ENCODE measurements at regions not wholly inside any gene's neighbourhood (a gene's known extent, or its start where the extent isn't known, plus 50 kb on each side); places are given as distances from the start of the nearest gene placed in this dataset.

GRCh38 chr4:13130848-13131247 is 353.3 kb downstream of the RAB28 start:
- Histone ChIP-seq H3K27ac (ENCODE audit: low read depth in 2 of 2, low read length in 1 of 2) (no peak overlapping the region), H3K36me3 (replicated peaks in 1 of 2; ENCODE audit: control insufficient read depth in 1 of 2, insufficient read depth in 2 of 2, low read length in 1 of 2) (no peaks in the 10 kb centered on the region), H4K20me1 (ENCODE audit: insufficient read depth) (no peaks in the 10 kb centered on the region), H3F3A (replicated peaks; ENCODE audit: insufficient read depth) (no peaks in the 10 kb centered on the region), H3K4me3 (ENCODE audit: low read depth in 2 of 2, low read length in 1 of 2) (no peak overlapping the region), H3K9me2 (no peaks in the 10 kb centered on the region), H3K9ac (no peak overlapping the region), H3K79me2 (ENCODE audit: insufficient read depth) (no peaks in the 10 kb centered on the region), H3K4me2 (no peak overlapping the region), H2AFZ (ENCODE audit: low read depth) (no peak overlapping the region), H3K27me3 (ENCODE audit: insufficient read depth) (no peaks in the 10 kb centered on the region), H3K9me3 (no peaks in the 10 kb centered on the region), H3K4me1 (ENCODE audit: control insufficient read depth in 1 of 2, insufficient read depth in 2 of 2, low read depth in 1 of 2, low read length in 1 of 2) (no peaks in the 10 kb centered on the region; a peak in 1 of 4 replicates)
- CTCF ChIA-PET = no interaction called here
- POLR2A ChIA-PET = no interaction called here
- WGBS (ENCODE audit: low lambda C conversion rate) = 28% methylated on average over 3 of the region's 3 CpGs
- no peak for TF ChIP-seq RXRA (IDR thresholded peaks at IDR 0.05; ENCODE audit: borderline replicate concordance, low read depth)
- TF ChIP-seq, protein P1, sequence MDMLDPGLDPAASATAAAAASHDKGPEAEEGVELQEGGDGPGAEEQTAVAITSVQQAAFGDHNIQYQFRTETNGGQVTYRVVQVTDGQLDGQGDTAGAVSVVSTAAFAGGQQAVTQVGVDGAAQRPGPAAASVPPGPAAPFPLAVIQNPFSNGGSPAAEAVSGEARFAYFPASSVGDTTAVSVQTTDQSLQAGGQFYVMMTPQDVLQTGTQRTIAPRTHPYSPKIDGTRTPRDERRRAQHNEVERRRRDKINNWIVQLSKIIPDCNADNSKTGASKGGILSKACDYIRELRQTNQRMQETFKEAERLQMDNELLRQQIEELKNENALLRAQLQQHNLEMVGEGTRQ (IDR thresholded peaks at IDR 0.05; ENCODE audit: borderline replicate concordance, low read depth, low read length) = no peak
- TF ChIP-seq EP300 (IDR thresholded peaks at IDR 0.05; ENCODE audit: borderline replicate concordance in 1 of 2, low read depth in 1 of 2, low read length in 1 of 2) = no peak
- no peak for DNase-seq

DNA sequence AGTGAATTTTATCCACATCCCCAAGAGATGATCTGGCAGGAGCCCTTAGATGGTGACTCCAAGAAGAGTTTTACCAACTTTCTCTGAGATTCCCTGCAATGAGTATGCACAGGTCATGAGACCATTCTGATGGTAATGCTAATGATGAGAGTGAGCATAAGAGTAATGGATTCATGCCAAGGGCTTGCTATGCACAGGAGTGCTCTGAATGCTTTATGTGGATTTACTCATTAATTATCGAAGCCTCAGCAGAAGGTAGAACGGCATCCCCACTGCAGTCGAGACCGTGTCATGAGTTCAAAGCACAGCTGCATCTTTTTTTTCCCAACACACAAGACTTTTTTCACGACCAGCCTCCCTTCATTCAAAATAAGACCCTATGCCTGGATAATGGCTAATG is 355.0 kb downstream of the RAB28 start:
- CTCF ChIA-PET = no interaction called here
- H3K36me3 ChIP-seq (replicated peaks in 1 of 2; ENCODE audit: control insufficient read depth in 1 of 2, insufficient read depth in 2 of 2, low read length in 1 of 2) = no peaks in the 10 kb centered on the region
- H3K9me2 ChIP-seq = no peaks in the 10 kb centered on the region
- DNase-seq = no peak
- H3K79me2 ChIP-seq (ENCODE audit: insufficient read depth) = no peaks in the 10 kb centered on the region
- no peak overlapping the region for H3K4me3 ChIP-seq (ENCODE audit: low read depth in 2 of 2, low read length in 1 of 2)
- no peak overlapping the region for H3K4me2 ChIP-seq
- POLR2A ChIA-PET = no interaction called here
- no peaks in the 10 kb centered on the region for H4K20me1 ChIP-seq (ENCODE audit: insufficient read depth)
- no peak overlapping the region for H3K9ac ChIP-seq
- no peaks in the 10 kb centered on the region for H3K9me3 ChIP-seq
- WGBS (ENCODE audit: low lambda C conversion rate) = 42% methylated on average over 5 of the region's 5 CpGs
- TF ChIP-seq REST (IDR thresholded peaks at IDR 0.05; ENCODE audit: low read depth, low read length) = no peak
- no peak for TF ChIP-seq RCOR1 (IDR thresholded peaks at IDR 0.05; ENCODE audit: low read length)
- no peak for TF ChIP-seq RXRA (IDR thresholded peaks at IDR 0.05; ENCODE audit: borderline replicate concordance, low read depth)
- TF ChIP-seq MXI1 (IDR thresholded peaks at IDR 0.05; ENCODE audit: low read depth, low read length) = no peak
- no peak for TF ChIP-seq JUND (IDR thresholded peaks at IDR 0.05)
- TF ChIP-seq FOXM1 (IDR thresholded peaks at IDR 0.05; ENCODE audit: low read depth) = no peak
- no peak for TF ChIP-seq GATA2 (CRISPR knock-in tag; IDR thresholded peaks at IDR 0.05)
- no peak for TF ChIP-seq EZH2phosphoT487 (IDR thresholded peaks at IDR 0.05; ENCODE audit: borderline replicate concordance, low read depth)
- TF ChIP-seq MEF2A (IDR thresholded peaks at IDR 0.05; ENCODE audit: borderline replicate concordance, low read depth) = no peak
- TF ChIP-seq ELF1 (IDR thresholded peaks at IDR 0.05) = no peak
- H3K27me3 ChIP-seq (ENCODE audit: insufficient read depth) = no peaks in the 10 kb centered on the region
- no peak overlapping the region for H2AFZ ChIP-seq (ENCODE audit: low read depth)
- no peaks in the 10 kb centered on the region; a peak in 1 of 4 replicates for H3K4me1 ChIP-seq (ENCODE audit: control insufficient read depth in 1 of 2, insufficient read depth in 2 of 2, low read depth in 1 of 2, low read length in 1 of 2)
- H3K27ac ChIP-seq (ENCODE audit: low read depth in 2 of 2, low read length in 1 of 2) = no peak overlapping the region
- H3F3A ChIP-seq (replicated peaks; ENCODE audit: insufficient read depth) = no peaks in the 10 kb centered on the region
